G401 (cell line): ENCODE measurements at regions not wholly inside any gene's neighbourhood (a gene's known extent, or its start where the extent isn't known, plus 50 kb on each side); places are given as distances from the start of the nearest gene placed in this dataset.

ENCODE experiments used
- DNase-seq: peaks from one replicate; pipeline ENCODE4 v3.0.0-alpha.2; 2015; ENCODE audit warnings: low spot score
- in situ Hi-C: cut with HindIII; loops from 2 replicates; pipeline ENCODE4 v1.10.0; 2016; ENCODE audit warnings: low sequenced_read_pairs, mixed read lengths

- no peak for DNase-seq
- in situ Hi-C loops = no loop called here
Observed at GRCh38 chr1:168371477-168371876, 90.8 kb downstream of the TBX19 start.

GRCh38 chr1:168370586-168370985 is 89.9 kb downstream of the TBX19 start:
- in situ Hi-C loops = no loop called here
- no peak for DNase-seq

- in situ Hi-C loops = no loop called here
- DNase-seq = no peak
Observed at GRCh38 chr1:168369655-168370054, 89.0 kb downstream of the TBX19 start.

GRCh38 chr1:168368131-168368530 is 87.5 kb downstream of the TBX19 start:
- in situ Hi-C loops = no loop called here
- DNase-seq = no peak

GRCh38 chr1:168365719-168366479 is 85.2 kb downstream of the TBX19 start:
- no peak for DNase-seq
- in situ Hi-C loops = no loop called here
